8988T (cell line): ENCODE measurements at regions not wholly inside any gene's neighbourhood (a gene's known extent, or its start where the extent isn't known, plus 50 kb on each side); places are given as distances from the start of the nearest gene placed in this dataset.

Experiments used
- DNase-seq: peaks from one replicate; pipeline ENCODE4 v3.0.0; 2011

DNA sequence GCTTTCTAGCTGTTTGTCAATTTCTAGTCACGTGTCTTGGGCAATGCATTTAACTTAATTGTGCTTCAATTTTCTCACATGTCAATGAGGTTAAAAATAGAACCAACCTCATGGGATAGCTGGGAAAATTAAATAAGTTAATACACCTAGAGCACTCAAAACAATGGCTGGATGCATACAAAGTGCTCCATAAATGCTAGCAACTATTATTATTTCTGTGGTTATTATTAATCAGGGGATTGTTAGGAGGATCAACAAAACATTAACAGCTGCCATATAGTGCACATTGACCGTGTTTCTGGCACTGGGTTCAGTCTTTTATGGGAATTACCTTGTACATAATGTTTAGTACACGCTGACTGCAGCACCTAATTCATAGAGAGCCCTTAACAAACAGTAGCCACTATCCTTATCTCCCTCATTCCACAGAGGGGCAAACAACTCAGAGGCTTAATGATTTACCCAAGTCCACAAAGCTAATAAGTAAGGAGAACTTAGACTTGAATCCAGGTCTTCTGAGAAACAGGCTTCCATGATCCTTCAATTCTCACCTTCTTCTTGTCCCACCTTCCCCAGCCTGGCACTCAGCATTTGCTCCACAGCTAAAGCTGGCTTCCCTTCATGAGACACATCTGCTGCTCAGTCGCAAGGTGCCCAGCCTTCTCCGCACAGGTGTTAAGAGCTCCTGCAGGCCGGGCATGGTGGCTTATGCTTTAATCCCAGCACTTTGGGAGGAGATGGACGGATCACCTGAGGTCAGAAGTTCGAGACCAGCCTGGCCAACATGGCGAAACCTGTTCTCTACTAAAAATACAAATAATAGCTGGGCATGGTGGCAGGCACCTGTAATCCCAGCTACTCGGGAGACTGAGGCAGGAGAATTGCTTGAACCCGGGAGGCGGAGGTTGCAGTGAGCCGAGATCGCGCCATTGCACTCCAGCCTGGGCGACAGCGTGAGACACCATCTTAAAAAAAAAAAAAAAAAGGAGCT is 137.4 kb upstream of the ABCA1 start:
- DNase-seq = no peak

DNA sequence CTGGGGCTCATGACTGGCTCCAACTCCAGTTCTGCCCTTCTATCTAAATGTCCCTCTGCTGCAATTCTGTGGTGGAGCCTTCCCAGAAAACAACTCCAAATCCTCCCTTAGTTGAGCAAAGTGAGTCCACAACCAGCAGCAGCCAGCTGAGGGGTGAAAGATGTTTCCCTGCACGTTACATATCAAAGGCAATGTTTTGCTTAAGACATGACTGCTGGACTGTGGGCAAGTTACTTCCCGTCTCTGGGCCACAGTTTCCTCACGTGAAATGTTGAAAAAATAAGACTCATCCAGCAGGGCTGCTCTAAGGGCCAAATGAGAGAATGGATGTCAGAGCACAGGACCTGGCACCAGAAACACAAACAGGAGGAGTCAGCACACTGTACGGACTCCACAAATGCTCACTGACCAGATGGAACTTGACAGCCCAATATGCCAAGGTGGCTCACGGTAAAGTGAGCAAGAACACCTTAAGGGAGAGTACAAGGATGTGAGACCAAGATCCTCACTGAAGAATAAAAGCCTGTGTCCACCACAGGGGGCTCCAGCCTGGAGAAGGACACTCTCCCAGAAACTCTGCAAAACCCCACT is 138.4 kb upstream of the ABCA1 start:
- no peak for DNase-seq

DNA sequence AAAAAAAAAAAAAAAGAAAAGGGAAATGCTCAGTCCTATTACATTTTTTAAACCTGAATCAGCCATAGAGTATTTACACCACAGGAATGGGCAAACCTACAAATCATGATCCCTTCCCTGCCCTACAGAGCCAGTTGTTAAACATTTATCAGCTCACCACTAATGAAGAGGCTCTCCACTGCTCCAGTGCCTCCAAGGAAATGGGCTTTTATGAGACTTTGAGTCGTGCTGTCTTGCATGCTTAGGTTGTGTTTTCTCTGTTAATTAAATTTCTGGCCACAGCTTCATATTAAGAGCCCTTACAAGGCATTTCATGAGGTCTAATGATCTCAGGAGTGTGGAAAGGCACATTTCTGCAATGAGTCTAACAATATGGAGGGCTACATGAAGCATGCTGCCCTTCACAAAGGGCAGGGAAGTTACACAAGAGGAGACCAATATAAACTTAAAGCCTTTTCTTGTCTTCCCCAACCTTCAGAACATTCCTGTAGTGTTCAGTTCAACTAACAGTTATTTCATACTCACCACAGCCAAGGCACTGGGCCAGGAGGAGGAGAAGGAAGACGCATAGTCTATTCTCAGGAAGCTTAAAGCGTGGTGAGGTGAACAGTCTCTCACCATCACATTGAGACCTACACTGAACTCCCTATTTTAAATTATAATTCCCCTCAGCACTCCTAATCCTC is 140.1 kb upstream of the ABCA1 start:
- DNase-seq = no peak

DNA sequence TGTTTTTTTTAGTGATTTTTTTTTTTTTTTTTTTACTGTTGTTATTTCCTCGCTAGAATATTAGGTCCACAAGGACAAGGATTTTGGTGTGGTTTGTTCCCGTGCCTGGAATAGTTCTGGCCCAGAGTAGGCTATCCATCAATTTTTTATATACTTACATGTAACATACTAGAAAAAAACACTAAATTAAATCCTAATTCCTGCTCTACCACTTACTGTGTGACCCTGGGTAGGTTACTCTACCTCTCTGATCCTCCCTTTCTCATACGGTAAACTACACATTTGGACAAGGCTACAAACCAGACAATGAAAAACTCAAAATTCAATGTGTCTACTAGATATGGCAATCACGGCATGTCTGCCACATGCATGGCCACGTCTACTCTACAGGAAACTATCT is 141.3 kb upstream of the ABCA1 start:
- no peak for DNase-seq

DNA sequence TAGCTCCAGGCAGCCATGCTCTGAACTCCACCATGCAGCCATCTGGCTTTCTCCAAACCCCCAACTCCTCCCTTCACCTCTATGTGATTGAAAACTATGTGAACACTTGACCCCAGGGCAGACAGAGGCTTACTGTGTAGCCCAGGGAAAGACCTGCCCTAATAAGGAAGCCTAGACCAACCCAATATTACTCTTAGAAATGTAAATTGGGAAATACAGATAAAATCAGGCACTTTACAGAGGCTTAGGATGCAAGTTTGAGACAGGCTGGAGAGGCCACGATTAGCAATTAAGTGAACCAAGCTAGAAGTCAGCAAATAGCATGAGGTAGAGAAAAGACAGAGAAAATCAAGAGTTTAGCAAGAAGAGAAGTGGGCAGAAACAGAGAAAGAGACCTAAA is 141.7 kb upstream of the ABCA1 start:
- no peak for DNase-seq

DNA sequence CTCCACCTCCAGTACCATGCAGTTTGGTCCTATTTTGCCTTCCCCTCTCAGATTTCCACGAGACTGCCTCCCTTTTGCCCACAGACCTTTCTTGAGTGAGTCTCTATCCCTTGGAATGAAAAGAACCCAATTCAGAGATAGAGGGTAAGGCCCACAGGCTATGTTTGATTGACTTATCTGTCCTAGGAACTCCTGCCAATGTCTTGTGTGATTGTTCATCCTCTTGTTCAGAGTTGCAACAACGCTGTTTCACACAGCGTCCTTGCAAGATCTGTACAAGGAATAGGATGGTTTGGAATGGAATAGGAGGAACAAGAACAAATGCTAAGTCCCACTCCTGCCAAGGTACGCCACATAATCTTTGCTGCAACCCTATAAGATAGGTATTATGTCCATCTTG is 142.2 kb upstream of the ABCA1 start:
- no peak for DNase-seq

DNA sequence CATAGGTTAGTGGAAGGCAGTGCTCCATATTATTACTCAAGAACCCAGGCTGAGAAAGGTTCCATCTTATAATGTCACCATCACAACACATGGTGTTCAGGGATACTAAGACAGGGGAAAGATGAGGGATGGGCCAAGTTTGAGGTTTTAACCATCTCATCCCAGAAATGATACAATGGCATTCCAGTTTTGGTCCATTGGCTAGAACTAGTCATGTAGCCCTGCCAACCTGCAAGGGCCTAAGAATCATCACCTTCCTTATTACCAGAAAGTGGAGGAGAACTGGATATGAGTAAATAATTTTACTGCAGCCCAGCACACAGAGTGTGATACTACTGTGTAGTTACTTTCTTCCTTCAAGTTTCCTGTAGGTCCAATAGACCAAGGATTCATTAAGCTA is 144.5 kb upstream of the ABCA1 start:
- DNase-seq = no peak

DNA sequence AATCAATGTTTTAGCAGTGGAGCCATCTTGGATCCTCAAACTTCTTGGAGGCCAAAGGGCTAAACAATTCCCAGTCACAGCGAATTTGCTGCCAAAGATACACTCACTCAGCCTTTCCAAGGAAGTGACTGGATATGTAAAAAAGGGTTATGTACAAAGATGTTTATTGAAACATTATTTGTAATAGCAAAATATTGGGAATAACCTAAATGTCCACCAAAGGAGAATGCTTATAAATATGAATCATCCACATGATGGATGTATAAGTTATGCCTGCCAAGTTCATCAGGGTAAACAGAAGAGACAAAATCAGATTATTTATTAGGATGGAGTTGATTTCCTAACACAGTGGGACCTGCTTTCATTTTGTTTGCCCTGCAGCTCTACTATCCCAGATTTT is 145.2 kb upstream of the ABCA1 start:
- no peak for DNase-seq

DNA sequence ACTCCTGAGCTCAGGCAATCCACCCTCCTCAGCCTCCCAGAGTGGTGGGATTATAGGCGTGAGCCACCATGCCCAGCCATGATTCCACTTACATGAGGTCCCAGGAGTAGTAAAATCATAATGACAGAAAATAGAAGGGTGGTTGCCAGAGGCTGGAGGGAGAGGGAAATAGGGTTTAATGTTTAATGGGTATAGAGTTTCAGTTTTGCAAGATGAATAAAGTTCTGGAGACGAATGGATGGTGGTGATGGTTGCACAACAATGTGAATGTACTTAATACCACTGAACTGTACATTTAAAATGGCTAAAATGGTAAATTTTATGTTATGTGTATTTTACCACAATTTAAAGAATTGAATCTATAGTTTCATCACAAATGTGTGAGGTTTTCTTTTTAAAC is 146.5 kb upstream of the ABCA1 start:
- DNase-seq = no peak

DNA sequence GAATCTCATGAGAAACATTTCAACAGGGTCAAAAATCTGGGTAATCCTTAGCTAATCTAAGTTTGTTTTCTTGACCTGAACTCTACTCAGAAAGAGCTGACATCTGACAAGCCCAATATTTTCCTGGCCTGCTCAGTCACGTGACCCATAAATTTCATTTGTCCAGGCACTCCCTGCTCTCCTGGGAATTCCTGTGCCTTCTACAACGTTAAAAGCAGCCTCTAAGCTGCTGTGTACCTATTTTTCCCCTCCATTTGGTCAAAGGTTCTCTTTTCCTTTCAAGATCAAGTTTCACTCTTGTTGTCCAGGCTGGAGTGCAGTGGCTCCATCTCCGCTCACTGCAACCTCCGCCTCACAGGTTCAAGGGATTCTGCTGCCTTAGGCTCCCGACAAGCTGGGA is 148.8 kb upstream of the ABCA1 start:
- no peak for DNase-seq

DNA sequence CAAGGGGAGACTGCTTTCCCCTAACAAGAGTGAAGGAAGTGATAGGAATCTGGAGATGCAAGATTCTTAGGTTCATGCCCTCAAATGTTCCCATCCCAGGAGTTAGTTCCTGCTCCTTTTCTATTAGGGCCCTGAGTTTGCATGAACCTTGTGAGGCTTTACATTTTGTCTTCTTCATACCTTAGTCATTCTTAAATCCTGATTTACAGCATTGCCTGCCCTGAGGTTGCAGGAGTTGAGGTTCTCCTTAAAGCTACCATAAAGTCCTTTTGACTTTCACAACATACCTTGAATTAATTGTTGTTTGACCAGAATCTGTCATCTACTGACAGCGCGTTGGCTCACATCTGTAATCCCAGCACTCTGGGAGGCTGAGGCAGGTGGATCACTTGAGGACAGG is 151.5 kb upstream of the ABCA1 start:
- no peak for DNase-seq

DNA sequence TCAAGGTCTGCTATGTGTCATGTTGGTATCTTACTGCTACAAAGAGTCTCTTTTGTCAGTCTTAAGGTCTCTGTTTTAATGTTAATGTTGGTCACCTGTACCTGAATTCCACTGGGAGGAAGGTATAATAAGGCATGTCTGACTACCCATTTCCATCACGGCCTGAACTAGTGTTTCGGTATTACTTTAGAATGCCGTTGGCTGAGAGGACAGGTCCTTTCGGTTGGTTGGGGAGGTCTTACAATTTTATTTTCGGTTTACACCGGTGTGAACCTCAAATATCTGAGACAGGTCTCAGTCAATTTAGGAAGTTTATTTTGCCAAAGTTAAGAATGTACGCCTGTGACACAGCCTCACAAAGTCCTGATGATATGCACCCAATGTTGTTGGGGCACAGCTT is 154.9 kb upstream of the ABCA1 start:
- no peak for DNase-seq

DNA sequence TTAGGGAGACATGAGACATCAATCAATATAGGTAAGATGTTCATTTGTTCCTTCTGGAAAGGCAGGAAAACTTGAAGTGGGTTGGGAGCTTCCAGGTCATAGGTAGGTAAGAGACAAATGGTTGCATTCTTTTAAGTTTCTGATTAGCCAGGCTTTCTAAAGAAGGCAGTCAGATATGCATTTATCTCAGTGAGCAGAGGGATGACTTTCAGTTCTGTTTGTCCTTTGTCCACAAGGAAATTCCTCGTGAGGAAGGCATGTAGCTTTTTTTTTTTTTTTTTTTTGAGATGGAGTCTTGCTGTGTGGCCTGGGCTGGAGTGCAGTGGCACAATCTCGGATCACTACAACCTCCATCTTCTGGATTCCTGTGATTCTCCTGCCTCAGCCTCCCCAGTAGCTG is 155.3 kb upstream of the ABCA1 start:
- no peak for DNase-seq

DNA sequence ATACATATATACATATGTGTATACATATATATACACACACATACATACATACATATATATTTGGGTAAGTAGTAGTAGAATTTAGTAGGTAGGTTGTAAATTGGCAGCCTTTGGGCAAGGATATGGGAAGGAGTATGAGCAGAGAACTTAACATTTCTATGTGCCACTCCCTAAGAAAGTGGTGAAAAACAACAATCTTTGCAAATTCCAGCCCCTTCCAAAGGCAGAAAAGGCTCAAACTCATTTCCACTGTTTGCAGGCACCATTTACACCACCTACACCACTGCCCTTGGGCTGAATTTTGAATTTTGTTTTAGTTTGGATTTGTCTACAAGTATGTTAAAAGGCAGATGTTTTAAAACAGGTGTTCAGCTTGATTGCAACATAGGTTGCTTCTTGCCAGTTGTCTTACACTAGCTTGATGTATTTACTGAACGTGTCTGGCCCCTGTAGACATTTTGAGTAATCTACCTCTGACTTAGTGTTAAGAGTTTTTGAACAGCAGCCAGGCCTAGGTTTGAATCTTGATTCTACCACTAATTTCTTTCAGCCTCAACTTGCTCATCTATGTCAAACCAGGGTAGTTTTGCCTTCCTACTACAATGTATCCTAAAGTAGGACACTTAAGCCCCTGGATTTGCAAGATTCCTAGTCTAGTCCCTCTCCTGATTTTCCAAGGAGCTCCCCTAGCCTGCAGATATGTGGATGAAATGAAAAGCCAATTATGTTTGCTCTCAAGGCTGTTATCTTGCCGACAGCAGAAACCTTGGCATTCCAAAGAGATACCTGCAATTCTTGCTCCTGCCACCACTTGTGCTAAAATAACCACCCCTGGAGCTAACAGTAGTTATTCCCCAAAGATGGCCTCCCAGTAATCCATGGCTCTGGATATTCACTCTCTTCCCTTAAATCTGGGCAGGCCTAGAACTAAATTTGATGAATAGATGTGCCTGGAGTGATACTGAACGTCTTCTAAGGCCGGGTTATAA is 156.2 kb upstream of the SLC44A1 start:
- no peak for DNase-seq

DNA sequence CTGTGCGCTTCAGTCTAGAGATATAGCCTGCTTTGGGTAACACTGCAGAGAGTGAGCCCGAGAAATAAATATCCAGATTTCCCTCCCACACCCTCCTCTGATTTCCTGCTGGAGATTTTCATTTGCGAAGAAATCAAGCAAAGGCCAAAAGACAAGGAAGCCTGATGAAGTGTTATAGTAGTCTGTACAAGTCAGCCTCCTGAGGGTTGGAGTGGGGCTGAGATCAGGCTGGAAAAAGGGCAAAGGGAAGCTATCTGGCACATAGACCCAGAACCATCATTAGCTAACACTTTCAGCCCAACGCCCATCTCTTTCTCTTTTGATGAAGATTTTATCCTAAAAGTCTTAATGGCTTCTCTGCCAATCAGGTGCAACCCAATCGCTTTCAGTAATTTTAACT is 154.6 kb upstream of the SLC44A1 start:
- no peak for DNase-seq

DNA sequence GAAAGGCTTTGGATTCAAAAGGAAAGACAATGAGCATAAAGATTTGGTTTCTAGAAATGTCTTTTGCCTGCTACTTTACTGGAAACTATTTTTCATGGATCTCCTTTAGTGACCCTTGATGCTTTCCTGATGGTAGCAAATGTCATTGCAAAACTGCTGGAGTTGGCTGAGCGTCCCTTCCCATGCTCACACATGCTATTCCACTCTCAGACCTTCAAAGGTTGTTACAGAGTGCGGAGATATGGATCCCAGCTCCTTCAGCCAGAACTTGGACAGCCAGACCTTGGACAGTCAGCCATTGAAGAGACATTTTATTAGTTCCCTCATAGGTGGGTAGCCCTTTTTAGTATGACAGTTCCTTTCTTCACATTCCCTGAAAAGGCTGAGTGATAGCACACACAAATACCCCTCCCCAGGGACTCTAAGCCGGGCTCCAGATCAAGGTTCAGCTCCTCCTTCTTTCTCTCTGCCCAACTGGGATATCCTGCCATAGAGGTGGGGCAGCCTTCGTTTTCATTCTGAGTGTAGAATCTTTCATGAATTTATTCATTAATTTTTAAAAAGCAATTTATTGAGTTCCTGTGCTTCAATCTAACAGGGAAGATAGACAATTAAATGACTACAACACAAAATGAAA is 153.3 kb upstream of the SLC44A1 start:
- no peak for DNase-seq

DNA sequence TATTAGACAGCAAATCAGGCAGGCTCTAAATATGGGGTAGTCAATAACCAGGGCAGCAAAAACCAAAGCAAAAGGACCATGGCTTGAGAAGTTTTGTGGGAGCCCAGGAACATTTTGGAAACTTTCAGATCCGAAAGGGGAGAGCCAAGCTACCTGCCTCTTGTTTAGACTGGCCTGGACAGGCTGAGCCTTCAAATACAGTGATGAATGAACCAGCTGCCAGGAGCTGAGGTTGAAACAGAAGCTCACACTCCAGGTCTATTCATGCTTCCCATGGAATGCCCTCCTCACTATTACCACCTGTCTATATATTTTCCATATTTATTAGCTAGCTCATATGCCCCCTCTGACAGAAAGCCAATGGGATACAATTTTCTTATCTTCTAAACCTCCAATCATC is 150.8 kb upstream of the SLC44A1 start:
- DNase-seq = no peak

DNA sequence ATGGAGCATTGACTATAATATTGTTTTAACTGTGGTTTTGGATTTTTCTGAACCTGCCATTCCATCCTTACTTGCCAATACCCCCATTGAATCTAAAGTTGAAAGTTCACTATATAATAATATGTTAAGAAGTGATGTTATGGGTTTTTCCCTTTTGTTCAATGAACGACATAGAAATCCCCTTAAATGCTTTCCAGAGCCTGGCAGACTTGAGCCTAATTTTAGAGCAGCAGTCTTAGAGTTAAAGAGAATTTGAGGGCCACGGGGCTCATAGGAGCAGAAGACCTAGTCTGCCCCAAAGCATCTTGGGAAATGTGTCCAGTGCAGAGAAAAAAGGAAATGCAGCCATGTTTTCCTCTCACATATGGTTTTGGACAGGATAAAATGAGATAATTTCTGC is 146.1 kb upstream of the SLC44A1 start:
- DNase-seq = no peak

DNA sequence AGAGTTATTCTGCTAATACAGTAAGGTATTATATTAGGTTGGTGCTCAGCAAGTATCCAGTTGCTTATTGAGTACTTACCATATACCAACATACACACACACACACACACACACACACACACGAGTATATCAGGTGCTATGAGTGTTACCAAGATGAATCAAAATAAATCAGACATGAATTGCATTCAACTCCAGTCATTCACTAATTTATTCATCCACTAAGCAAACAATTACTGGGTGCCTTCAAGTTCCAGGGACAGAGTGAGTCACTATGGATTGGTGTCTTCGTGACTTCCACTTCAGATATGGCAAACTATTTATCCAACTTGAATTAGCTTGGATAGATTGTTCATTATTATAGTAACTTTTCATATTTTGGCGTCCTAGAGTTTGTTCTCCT is 140.7 kb upstream of the SLC44A1 start:
- DNase-seq = no peak

DNA sequence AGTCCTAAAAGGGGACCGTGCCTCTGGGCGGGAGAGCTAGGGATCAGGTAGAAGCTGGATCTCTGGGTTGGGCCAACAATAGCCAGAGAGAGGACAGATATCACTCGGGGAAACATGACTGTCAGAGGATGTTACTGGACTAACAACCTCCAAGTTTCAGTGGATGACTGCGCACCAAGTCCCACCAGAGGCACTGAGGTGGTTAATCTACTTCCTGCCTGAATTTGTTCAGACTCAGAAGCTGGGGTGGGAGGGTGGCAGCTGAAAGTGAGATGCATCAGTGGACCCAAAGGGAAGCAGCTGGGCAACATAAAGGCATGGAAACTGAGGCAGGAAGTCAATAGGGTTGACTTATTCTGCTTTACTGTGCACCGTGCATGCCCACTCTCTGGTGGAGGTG is 130.1 kb upstream of the SLC44A1 start:
- no peak for DNase-seq

DNA sequence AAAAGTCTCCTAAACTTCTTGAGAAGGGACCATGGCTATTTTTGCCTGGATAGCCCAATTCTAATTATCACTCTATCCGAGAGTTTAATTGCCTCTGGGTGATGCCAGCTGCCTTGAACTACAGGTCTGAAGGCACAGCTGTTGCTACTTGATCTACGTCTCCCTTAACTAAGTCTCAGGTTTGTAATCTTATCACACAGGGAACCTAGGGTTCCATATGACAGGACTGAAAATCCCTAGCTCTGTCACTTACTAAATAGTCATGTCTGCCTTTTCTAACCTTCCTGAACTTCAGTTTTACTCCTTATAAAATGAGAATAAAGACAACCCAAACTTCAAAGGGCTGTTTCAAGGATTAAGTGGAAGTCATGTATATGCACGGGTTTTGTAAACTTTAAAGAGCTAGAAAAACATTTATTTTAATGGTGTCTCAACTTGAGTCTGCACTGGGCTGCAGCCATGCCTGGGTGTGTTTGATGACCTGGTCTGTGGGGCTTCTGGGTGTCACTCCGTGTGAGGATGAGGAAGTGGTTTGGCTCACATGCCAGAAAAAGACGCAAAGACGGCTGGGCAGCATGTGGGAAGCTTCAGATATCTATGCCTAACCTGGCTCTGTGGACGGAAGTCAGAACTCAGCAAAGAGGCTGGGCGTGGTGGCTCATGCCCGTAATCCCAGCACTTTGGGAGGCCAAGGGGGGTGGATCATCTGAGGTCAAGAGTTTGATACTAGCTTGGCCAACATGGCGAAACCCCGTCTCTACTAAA is 129.3 kb upstream of the SLC44A1 start:
- DNase-seq = no peak
